SK-N-SH treated with all-trans-retinoic acid at 6 μM for 48 hours (cell line): ENCODE measurements at regions not wholly inside any gene's neighbourhood (a gene's known extent, or its start where the extent isn't known, plus 50 kb on each side); places are given as distances from the start of the nearest gene placed in this dataset.

Source experiments
- ATAC-seq: fragments of 200-7000 bp; cut with Tn5 transposase; 3 replicates; pipeline ENCODE4 v1.9.1; 2020; ENCODE audit warnings: mild to moderate bottlenecking, moderate library complexity
- ARNTL ChIP-seq: fragments of 450-650 bp; formaldehyde crosslinking; IDR thresholded peaks from 2 replicates; pipeline ENCODE4 v1.5.0; 2020; ENCODE audit warnings: low read depth, mild to moderate bottlenecking, moderate library complexity, borderline replicate concordance
- CREB5 ChIP-seq: fragments of 250-450 bp; sonication (Bioruptor Pico); IDR thresholded peaks from 2 replicates; pipeline ENCODE4 v1.5.1; 2020; ENCODE audit warnings: low read depth, mild to moderate bottlenecking, moderate library complexity
- CSDC2 ChIP-seq: fragments of 250-450 bp; sonication (Bioruptor Pico); IDR thresholded peaks from 2 replicates; pipeline ENCODE4 v1.5.0; 2020; ENCODE audit warnings: mild to moderate bottlenecking, moderate library complexity
- ESRRG ChIP-seq: fragments of 250-450 bp; sonication (Bioruptor Pico); IDR thresholded peaks from 2 replicates; pipeline ENCODE4 v1.6.1; 2021; ENCODE audit warnings: mild to moderate bottlenecking
- GLIS3 ChIP-seq: fragments of 250-450 bp; sonication (Bioruptor Pico); IDR thresholded peaks from 2 replicates; pipeline ENCODE4 v1.5.0; 2020; ENCODE audit warnings: mild to moderate bottlenecking, moderate library complexity
- ISL1 ChIP-seq: fragments of 250-450 bp; sonication (Bioruptor Pico); IDR thresholded peaks from 2 replicates; pipeline ENCODE4 v2.1.2; 2022; ENCODE audit warnings: mild to moderate bottlenecking, moderate library complexity
- OSR1 ChIP-seq: fragments of 250-450 bp; sonication (Bioruptor Pico); IDR thresholded peaks from 2 replicates; pipeline ENCODE4 v1.8.0; 2022; ENCODE audit warnings: moderate library complexity, mild to moderate bottlenecking, inconsistent platforms
- PATZ1 ChIP-seq: fragments of 250-450 bp; sonication (Bioruptor Pico); IDR thresholded peaks from 2 replicates; pipeline ENCODE4 v1.8.0; 2020; ENCODE audit warnings: mild to moderate bottlenecking, moderate library complexity, borderline replicate concordance
- POU6F1 ChIP-seq: fragments of 250-450 bp; sonication (Bioruptor Pico); IDR thresholded peaks from 2 replicates; pipeline ENCODE4 v1.8.0; 2021; ENCODE audit warnings: low read depth, mild to moderate bottlenecking, moderate library complexity, borderline replicate concordance
- RARB ChIP-seq: fragments of 250-450 bp; sonication (Bioruptor Pico); IDR thresholded peaks from 2 replicates; pipeline ENCODE4 v1.8.0; 2021; ENCODE audit warnings: mild to moderate bottlenecking, moderate library complexity
- SNAI2 ChIP-seq: fragments of 250-450 bp; sonication (Bioruptor Pico); IDR thresholded peaks from 2 replicates; pipeline ENCODE4 v1.5.0; 2020; ENCODE audit warnings: mild to moderate bottlenecking, moderate library complexity
- TCF4 ChIP-seq: fragments of 250-450 bp; sonication (Bioruptor Pico); IDR thresholded peaks from 2 replicates; pipeline ENCODE4 v1.8.0; 2021; ENCODE audit warnings: mild to moderate bottlenecking, moderate library complexity, borderline replicate concordance
- TOX ChIP-seq: fragments of 250-450 bp; sonication (Bioruptor Pico); IDR thresholded peaks from 2 replicates; pipeline ENCODE4 v1.8.0; 2021; ENCODE audit warnings: mild to moderate bottlenecking, moderate library complexity, borderline replicate concordance
- ZC3H10 ChIP-seq: fragments of 250-450 bp; sonication (Bioruptor Pico); IDR thresholded peaks from 2 replicates; pipeline ENCODE4 v1.5.1; 2021; ENCODE audit warnings: mild to moderate bottlenecking, moderate library complexity
- ZFP30 ChIP-seq: fragments of 450-650 bp; formaldehyde crosslinking; IDR thresholded peaks from 2 replicates; pipeline ENCODE4 v1.5.0; 2022; ENCODE audit warnings: mild to moderate bottlenecking, moderate library complexity
- ZNF565 ChIP-seq: fragments of 450-650 bp; formaldehyde crosslinking; conservative IDR thresholded peaks from 2 replicates; pipeline ENCODE4 v1.5.0; 2020; ENCODE audit warnings: low read depth, mild to moderate bottlenecking, moderate library complexity
- ZNF70 ChIP-seq: fragments of 450-650 bp; formaldehyde crosslinking; IDR thresholded peaks from 2 replicates; pipeline ENCODE4 v1.5.0; 2020; ENCODE audit warnings: mild to moderate bottlenecking, moderate library complexity
- ZNF8 ChIP-seq: fragments of 450-650 bp; formaldehyde crosslinking; IDR thresholded peaks from 2 replicates; pipeline ENCODE4 v1.5.0; 2020; ENCODE audit warnings: mild to moderate bottlenecking, moderate library complexity

GRCh38 chr16:52855463-52855862 is 197.2 kb downstream of the CHD9NB start (continued):
- no peak for TF ChIP-seq POU6F1 (CRISPR knock-in tag)

GRCh38 chr16:52852978-52853377 is 199.7 kb downstream of the CHD9NB start:
- TF ChIP-seq ARNTL (CRISPR knock-in tag) (no peak), TOX (CRISPR knock-in tag) (no peak), OSR1 (CRISPR knock-in tag) (no peak), SNAI2 (CRISPR knock-in tag) (no peak), PATZ1 (CRISPR knock-in tag) (no peak), ZNF8 (CRISPR knock-in tag) (no peak), ZFP30 (CRISPR knock-in tag) (no peak), ZNF70 (no peak), TCF4 (no peak), CREB5 (no peak), RARB (no peak)
- no peak for ATAC-seq

GRCh38 chr16:52851211-52851740 is 201.4 kb downstream of the CHD9NB start:
- TF ChIP-seq TCF4 (no peak), CREB5 (no peak), OSR1 (CRISPR knock-in tag) (no peak)
- no peak for ATAC-seq

- TF ChIP-seq TOX (CRISPR knock-in tag): no peak
- TF ChIP-seq CSDC2: no peak
- TF ChIP-seq ISL1 (CRISPR knock-in tag): no peak
- TF ChIP-seq POU6F1 (CRISPR knock-in tag): no peak
- TF ChIP-seq GLIS3: no peak
- ATAC-seq: no peak
Observed at GRCh38 chr16:52843381-52843780, 209.3 kb downstream of the CHD9NB start.

GRCh38 chr16:52837251-52837650 is 215.4 kb downstream of the CHD9NB start:
- ATAC-seq: no peak
- TF ChIP-seq PATZ1 (CRISPR knock-in tag): no peak
- no peak for TF ChIP-seq ZC3H10 (CRISPR knock-in tag)
- no peak for TF ChIP-seq ZNF565
- TF ChIP-seq ISL1 (CRISPR knock-in tag): no peak
- TF ChIP-seq ZNF8 (CRISPR knock-in tag): no peak
- TF ChIP-seq ZFP30 (CRISPR knock-in tag): no peak
- no peak for TF ChIP-seq ESRRG (CRISPR knock-in tag)
- TF ChIP-seq POU6F1 (CRISPR knock-in tag): no peak
- no peak for TF ChIP-seq RARB
- no peak for TF ChIP-seq TOX (CRISPR knock-in tag)
- TF ChIP-seq CSDC2: no peak
- TF ChIP-seq, all 23 proteins: peak for 0
